ENCODE measurements at regions not wholly inside any gene's neighbourhood (a gene's known extent, or its start where the extent isn't known, plus 50 kb on each side); places are given as distances from the start of the nearest gene placed in this dataset.
"Not testable (repeated sequence)": the region's sequence is repeated elsewhere in the genome, so short reads cannot be mapped to it uniquely, and the experiment has no call there.

DNA sequence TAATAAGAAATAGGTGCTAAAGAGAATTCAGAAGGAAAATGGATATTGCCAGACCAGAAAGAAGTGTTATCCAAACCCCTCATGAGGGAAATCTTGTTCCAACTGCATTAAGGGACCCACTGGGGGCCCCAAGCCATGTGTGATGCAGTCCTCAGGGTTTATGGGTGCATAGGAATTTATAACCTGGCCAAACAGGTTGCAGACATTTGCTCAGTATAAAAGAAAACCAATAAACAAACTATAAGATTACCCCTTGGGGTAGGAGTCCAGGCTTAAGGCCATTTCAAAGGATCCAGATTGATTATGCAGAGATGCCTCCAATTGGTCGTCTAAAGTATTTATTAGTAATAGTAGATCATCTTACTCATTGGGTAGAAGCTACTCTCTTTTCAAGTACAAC lies 240.9 kb upstream of the DIO3 start:
- Histone ChIP-seq H3K27ac (no peak overlapping the region), H3K9me3 (peaks cover 0 to 42% of the 10 kb centered on the region in 2 donors), H3K4me1 (no peaks in the 10 kb centered on the region), H3K36me3 (no peaks in the 10 kb centered on the region), H3K27me3 (no peaks in the 10 kb centered on the region), H3K4me3 (no peak overlapping the region)
- ATAC-seq, result no peak
- TF ChIP-seq, protein P1, sequence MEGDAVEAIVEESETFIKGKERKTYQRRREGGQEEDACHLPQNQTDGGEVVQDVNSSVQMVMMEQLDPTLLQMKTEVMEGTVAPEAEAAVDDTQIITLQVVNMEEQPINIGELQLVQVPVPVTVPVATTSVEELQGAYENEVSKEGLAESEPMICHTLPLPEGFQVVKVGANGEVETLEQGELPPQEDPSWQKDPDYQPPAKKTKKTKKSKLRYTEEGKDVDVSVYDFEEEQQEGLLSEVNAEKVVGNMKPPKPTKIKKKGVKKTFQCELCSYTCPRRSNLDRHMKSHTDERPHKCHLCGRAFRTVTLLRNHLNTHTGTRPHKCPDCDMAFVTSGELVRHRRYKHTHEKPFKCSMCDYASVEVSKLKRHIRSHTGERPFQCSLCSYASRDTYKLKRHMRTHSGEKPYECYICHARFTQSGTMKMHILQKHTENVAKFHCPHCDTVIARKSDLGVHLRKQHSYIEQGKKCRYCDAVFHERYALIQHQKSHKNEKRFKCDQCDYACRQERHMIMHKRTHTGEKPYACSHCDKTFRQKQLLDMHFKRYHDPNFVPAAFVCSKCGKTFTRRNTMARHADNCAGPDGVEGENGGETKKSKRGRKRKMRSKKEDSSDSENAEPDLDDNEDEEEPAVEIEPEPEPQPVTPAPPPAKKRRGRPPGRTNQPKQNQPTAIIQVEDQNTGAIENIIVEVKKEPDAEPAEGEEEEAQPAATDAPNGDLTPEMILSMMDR (IDR thresholded peaks at IDR 0.05), result no peak
- intact Hi-C loops (cut with DNase I), result no loop called here
- no peak for DNase-seq

DNA sequence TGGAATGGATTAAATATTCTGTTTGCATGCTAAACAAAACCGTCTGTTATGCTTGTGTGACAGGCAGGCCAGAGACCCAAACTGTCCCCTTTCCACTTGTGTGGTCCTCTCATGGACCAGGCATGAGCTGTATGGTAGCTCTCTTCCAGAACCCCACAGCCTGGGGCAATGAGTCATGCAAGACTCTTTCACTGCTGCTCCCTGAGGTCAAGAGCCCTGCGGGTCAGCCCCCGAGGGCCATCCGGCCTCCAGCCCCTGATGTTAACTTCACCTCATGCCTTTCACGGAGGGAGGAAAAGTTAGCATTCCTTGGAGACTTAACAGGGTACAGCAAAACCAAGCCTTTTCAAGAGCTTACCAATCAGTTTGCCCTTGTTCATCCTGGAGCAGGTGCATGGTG lies 239.1 kb upstream of the DIO3 start:
- H3K36me3 ChIP-seq, result no peaks in the 10 kb centered on the region
- no peak for DNase-seq
- H3K4me1 ChIP-seq, result no peaks in the 10 kb centered on the region
- intact Hi-C loops (cut with DNase I), result no loop called here
- H3K9me3 ChIP-seq, result peaks cover 0 to 24% of the 10 kb centered on the region in 2 donors
- TF ChIP-seq, protein P1 (IDR thresholded peaks at IDR 0.05), result no peak
- H3K27me3 ChIP-seq, result no peaks in the 10 kb centered on the region
- no peak for ATAC-seq
- H3K27ac ChIP-seq, result no peak overlapping the region
- H3K4me3 ChIP-seq, result no peak overlapping the region

DNA sequence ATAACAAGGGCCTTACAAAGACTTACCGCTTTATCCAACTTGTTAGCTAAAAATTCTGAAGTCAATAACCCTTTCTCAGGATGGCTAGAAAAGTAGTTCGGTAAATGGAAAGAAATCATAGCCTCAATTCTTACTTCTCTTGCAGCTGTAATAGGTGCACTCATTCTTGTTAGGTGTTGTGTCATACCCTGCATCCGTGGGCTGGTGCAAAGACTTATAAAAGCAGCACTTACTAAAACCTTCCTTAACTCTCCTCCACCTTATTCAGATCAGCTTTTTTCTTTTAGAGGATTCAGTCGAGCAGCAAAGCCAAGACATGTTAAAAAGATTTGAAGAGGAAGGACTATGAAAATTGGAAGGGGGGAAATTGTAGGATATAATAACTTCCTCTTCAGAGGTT lies 238.2 kb upstream of the DIO3 start:
- Histone ChIP-seq H3K4me1 (no peaks in the 10 kb centered on the region), H3K27ac (no peak overlapping the region), H3K36me3 (no peaks in the 10 kb centered on the region), H3K27me3 (no peaks in the 10 kb centered on the region), H3K4me3 (no peak overlapping the region), H3K9me3 (peaks cover 0 to 24% of the 10 kb centered on the region in 2 donors)
- TF ChIP-seq, protein P1 (IDR thresholded peaks at IDR 0.05), result no peak
- DNase-seq (no peak), ATAC-seq (no peak)
- intact Hi-C loops (cut with DNase I), result no loop called here

DNA sequence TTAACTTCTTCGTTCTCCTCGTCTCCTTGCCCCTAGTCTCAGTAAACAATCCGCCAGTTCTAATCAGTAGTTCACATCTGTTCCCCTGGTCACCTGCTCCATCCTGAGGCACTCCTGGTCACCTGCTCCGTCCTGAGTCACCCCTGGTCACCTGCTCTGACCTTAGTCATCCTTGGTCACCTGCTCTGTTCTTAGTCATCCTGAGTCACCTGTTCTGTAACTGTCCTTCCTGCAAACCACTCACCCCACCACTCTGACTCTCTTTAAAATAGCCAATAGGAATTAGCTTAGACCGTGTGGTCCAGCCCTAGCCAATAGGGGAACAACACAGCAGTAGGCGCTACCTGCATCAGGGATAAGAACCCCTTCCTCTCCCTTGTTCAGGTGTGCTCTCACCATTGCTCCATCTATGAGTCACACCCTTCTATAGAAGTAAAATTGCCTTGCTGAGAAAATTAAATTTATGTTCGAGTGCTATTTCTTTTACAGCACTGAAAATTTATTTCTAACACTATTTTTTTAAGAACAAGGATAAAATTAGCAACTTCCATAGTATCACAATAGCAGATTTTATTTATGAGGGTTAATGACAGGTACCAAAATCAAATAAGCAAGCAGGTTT lies 237.6 kb upstream of the DIO3 start:
- H3K4me3 ChIP-seq; intact Hi-C loops (cut with DNase I); DNase-seq; H3K4me1 ChIP-seq; H3K27me3 ChIP-seq; H3K27ac ChIP-seq; H3K36me3 ChIP-seq; ATAC-seq: not testable (repeated sequence)
- peaks cover 0 to 24% of the 10 kb centered on the region in 2 donors for H3K9me3 ChIP-seq

DNA sequence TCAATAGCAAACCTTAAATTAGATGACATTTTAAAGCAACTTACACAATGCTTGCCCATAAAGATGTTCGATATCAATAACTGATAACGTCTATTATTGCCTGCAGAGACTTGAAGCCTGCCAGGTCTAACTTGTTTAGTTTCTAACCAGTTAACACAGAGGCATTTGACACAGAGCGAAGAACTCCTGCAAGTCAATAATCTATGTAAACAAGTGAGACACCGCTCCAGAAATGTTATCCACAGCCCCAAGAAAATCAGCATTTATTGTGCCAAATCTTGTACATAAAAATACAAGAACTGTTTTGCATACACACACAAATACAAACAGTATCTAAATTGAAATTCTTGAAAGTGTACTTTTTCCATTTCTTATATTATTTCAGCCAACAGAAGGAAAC lies 236.0 kb upstream of the DIO3 start:
- peaks cover 0 to 24% of the 10 kb centered on the region in 2 donors for H3K9me3 ChIP-seq
- no peaks in the 10 kb centered on the region for H3K36me3 ChIP-seq
- no peaks in the 10 kb centered on the region for H3K4me1 ChIP-seq
- TF ChIP-seq, protein P1 (IDR thresholded peaks at IDR 0.05), result no peak
- no peak for DNase-seq
- no peaks in the 10 kb centered on the region for H3K27me3 ChIP-seq
- ATAC-seq, result no peak
- H3K4me3 ChIP-seq, result no peak overlapping the region
- H3K27ac ChIP-seq, result no peak overlapping the region
- intact Hi-C loops (cut with DNase I), result no loop called here

Data from left lung (tissue), 4 donors.